ENCODE measurements at regions not wholly inside any gene's neighbourhood (a gene's known extent, or its start where the extent isn't known, plus 50 kb on each side); places are given as distances from the start of the nearest gene placed in this dataset.

GRCh38 chr14:100673807-100674154, 52.9 kb upstream of the DLK1 start:
- Histone ChIP-seq H3K9me3 (ENCODE audit: control insufficient read depth in 2 of 3, insufficient read depth in 1 of 3, low read length in 3 of 3) (no peaks in the 10 kb centered on the region), H3K4me1 (ENCODE audit: control insufficient read depth in 2 of 3, insufficient read depth in 2 of 3, low read depth in 1 of 3, low read length in 3 of 3) (peaks cover 3 to 22% (median 21%) of the 10 kb centered on the region in 3 donors), H3K36me3 (ENCODE audit: control insufficient read depth in 2 of 3, insufficient read depth in 3 of 3, low read length in 3 of 3) (no peaks in the 10 kb centered on the region), H3K9ac (ENCODE audit: low read length in 3 of 3) (no peak overlapping the region), H3K27ac (ENCODE audit: low read depth in 2 of 2, low read length in 2 of 2) (no peak overlapping the region), H3K4me3 (ENCODE audit: low read length in 3 of 3) (no peak overlapping the region), H3K27me3 (ENCODE audit: control insufficient read depth, insufficient read depth, low read length) (no peaks in the 10 kb centered on the region)
- no peak for TF ChIP-seq CTCF (IDR thresholded peaks at IDR 0.05; ENCODE audit: borderline replicate concordance, extremely low read depth, insufficient read depth)
- no peak for FAIRE-seq
- intact Hi-C loops (cut with DNase I), result no loop called here
- no peak for DNase-seq

GRCh38 chr14:100674428-100674827, 52.3 kb upstream of the DLK1 start:
- H3K4me1 ChIP-seq (ENCODE audit: control insufficient read depth in 2 of 3, insufficient read depth in 2 of 3, low read depth in 1 of 3, low read length in 3 of 3), result peaks cover 3 to 22% (median 22%) of the 10 kb centered on the region in 3 donors
- DNase-seq, result no peak
- H3K9ac ChIP-seq (ENCODE audit: low read length in 3 of 3), result no peak overlapping the region
- no peak for TF ChIP-seq CTCF (IDR thresholded peaks at IDR 0.05; ENCODE audit: borderline replicate concordance, extremely low read depth, insufficient read depth)
- H3K9me3 ChIP-seq (ENCODE audit: control insufficient read depth in 2 of 3, insufficient read depth in 1 of 3, low read length in 3 of 3), result no peaks in the 10 kb centered on the region
- no peak for FAIRE-seq
- H3K36me3 ChIP-seq (ENCODE audit: control insufficient read depth in 2 of 3, insufficient read depth in 3 of 3, low read length in 3 of 3), result no peaks in the 10 kb centered on the region
- intact Hi-C loops (cut with DNase I), result no loop called here
- no peaks in the 10 kb centered on the region for H3K27me3 ChIP-seq (ENCODE audit: control insufficient read depth, insufficient read depth, low read length)
- no peak overlapping the region for H3K4me3 ChIP-seq (ENCODE audit: low read length in 3 of 3)
- no peak overlapping the region for H3K27ac ChIP-seq (ENCODE audit: low read depth in 2 of 2, low read length in 2 of 2)

- Histone ChIP-seq H3K27me3 (ENCODE audit: control insufficient read depth, insufficient read depth, low read length) (no peaks in the 10 kb centered on the region), H3K4me1 (ENCODE audit: control insufficient read depth in 2 of 3, insufficient read depth in 2 of 3, low read depth in 1 of 3, low read length in 3 of 3) (peaks cover 6 to 24% (median 18%) of the 10 kb centered on the region in 3 donors), H3K27ac (ENCODE audit: low read depth in 2 of 2, low read length in 2 of 2) (no peak overlapping the region), H3K4me3 (ENCODE audit: low read length in 3 of 3) (no peak overlapping the region), H3K9me3 (ENCODE audit: control insufficient read depth in 2 of 3, insufficient read depth in 1 of 3, low read length in 3 of 3) (no peaks in the 10 kb centered on the region), H3K9ac (ENCODE audit: low read length in 3 of 3) (no peak overlapping the region), H3K36me3 (ENCODE audit: control insufficient read depth in 2 of 3, insufficient read depth in 3 of 3, low read length in 3 of 3) (no peaks in the 10 kb centered on the region)
- DNase-seq (no peak), FAIRE-seq (no peak)
- TF ChIP-seq CTCF (IDR thresholded peaks at IDR 0.05; ENCODE audit: borderline replicate concordance, extremely low read depth, insufficient read depth), result no peak
- intact Hi-C loops (cut with DNase I), result no loop called here
Measured at GRCh38 chr14:100674897-100675619, 51.6 kb upstream of the DLK1 start.

Data from kidney (tissue), 13 donors.